ENCODE measurements at regions not wholly inside any gene's neighbourhood (a gene's known extent, or its start where the extent isn't known, plus 50 kb on each side); places are given as distances from the start of the nearest gene placed in this dataset.
A peak's percentile ranks its signal among the peaks of the same experiment; 100 is the strongest.
"Not testable (repeated sequence)": the region's sequence is repeated elsewhere in the genome, so short reads cannot be mapped to it uniquely, and the experiment has no call there.

DNA sequence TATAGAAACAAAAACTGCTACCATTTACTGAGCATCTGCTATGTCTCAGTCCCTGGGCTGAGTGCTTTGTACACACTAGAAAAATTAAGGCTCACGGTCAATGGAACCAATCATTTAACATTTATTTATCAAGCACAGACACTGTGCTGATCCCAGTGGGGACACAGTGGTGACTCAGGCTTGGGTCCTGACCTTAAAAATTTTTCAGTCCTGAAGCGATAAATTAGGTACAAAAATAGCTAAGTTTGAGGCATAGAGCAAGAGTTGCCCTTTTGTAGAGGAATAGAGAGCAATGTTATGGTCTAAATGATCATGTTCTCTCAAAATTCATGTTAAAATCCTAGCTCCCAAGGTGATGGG, 85.1 kb downstream of the CRYGS start:
- no peaks in the 10 kb centered on the region for H3K36me3 Mint-ChIP-seq
- DNase-seq (ENCODE audit: low spot score in 2 of 2) (no peak), ATAC-seq (no peak)
- H3K27ac Mint-ChIP-seq = no peak overlapping the region
- no peaks in the 10 kb centered on the region for H3K9me3 Mint-ChIP-seq

DNA sequence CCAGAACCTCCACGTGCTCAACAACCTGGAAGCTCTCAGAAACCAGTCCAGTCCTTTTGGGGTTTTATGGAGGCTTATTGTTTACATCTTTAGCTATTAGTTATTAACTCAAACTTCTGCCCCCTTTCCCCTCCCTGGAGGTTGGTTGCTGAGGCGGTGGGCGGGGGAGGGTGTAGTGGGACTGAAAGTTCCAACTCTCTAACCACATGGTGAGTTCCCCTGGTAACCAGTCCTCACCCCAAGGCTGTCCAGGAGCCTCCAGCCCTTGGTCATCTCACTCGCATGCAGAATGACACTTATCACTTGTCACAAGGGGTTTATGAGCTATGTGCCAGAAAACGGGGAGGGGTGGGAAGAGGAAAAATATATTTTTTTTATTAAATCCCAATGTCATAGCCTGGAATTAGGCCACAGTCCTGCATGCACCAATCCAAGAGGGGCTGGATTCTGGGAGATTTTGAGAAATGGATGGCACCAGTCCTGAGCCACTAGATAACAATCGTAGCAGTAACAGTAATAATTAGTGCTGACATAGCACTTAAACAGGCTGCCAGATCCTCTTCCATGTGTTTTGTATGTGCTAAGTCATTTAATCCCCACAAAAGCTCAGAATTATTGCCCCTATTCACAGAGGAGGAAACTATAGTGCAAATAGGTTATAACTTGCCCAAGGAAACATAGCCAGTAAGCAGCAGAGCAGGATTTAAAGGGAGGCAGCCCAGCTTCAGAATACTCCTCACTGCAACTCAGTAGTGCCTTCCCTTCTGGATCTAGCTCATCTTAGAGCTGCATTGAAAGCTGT, 85.7 kb downstream of the CRYGS start:
- Mint-ChIP-seq H3K36me3 (no peaks in the 10 kb centered on the region), H3K9me3 (no peaks in the 10 kb centered on the region), H3K27ac (no peak overlapping the region)
- no peak for ATAC-seq
- no peak for DNase-seq (ENCODE audit: low spot score in 2 of 2)

DNA sequence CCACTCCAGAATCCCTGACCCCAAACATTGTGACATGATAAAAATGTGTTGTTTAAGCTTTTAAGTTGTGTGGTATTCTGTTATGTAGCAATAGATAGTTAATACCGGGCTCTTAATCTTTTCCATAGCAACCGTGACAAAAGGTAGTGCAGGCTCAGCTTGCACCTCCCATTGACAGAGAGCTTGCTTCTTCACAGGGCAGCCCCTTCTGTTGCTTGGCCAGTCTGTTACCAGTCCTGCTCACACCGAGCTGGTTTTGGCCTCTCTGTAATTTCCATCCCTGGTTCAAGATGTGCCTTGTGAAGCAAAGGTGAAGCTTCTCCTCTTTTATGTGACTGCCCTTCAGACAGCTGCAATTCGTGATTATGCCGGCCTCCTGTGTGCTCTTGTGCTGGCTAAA, 86.9 kb downstream of the CRYGS start:
- no peak overlapping the region for H3K27ac Mint-ChIP-seq
- ATAC-seq = no peak
- no peaks in the 10 kb centered on the region for H3K36me3 Mint-ChIP-seq

DNA sequence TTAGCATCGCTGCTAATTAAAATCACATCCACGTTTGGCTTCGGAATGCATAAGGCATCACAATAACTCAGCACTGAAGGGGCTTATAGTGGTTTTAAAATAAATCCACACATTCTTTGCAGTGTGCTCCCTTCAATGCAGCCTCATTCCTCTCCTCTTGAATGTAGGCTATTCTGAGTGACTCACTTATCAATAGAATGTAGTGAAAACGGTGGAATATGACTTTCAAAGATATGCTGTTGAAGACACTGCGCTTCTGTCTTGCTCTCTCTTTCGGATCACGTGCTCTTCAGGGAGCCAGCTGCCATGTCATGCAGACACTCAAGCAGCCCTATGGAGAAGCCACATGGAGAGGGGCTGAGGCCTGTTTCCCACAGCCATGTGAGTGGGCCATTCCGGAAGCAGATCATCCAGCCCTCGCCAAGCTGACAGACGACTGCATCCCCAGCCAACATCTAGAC, 87.4 kb downstream of the CRYGS start:
- Mint-ChIP-seq H3K36me3 (no peaks in the 10 kb centered on the region), H3K27ac (no peak overlapping the region), H3K9me3 (no peaks in the 10 kb centered on the region)
- DNase-seq (ENCODE audit: low spot score in 2 of 2) = no peak
- no peak for ATAC-seq

More for the DNA sequence above, 86.9 kb downstream of the CRYGS start:
- no peak for DNase-seq (ENCODE audit: low spot score in 2 of 2)
- H3K9me3 Mint-ChIP-seq = no peaks in the 10 kb centered on the region

DNA sequence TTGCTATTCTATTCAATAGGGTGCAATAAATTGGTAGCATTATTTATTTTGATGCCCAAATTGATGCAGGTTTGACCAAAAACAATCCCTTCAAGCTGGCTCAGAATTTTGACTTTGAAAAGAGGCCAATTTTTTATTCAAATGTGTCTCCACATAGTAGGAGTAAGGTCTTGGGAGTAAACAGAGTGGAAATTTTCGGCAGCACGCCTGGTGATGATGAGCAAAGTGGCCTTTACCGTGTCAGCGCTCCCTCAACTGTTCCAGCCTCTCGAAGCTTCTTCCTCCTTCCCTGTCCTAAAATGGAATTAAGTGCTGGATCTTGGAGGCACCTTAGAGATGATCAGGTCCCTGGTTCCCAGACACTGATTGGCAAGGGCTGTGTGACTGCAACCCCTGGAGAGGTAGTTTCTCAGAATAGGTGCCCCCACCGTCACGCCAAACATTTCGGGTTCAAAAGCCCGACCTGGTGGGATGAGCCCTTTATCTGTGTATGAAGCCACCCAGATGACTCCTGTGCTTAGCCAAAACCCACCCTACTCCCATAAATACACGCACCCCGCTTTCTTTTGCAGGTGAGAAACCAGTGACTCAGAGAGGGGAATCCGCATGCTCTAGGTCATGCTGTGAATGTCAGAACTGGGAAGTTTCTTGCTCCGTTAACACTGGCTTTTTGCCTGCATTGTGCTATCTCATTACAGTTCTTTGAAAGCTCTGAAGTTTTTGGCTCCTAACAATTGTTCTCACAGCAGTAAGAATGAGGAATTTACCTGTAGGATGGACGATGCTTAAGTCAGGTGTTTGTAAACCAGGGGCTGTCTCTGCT, 89.1 kb downstream of the CRYGS start:
- DNase-seq (ENCODE audit: low spot score in 2 of 2) = no peak
- no peak overlapping the region for H3K27ac Mint-ChIP-seq
- no peaks in the 10 kb centered on the region for H3K9me3 Mint-ChIP-seq
- no peak for ATAC-seq
- H3K36me3 Mint-ChIP-seq = no peaks in the 10 kb centered on the region

DNA sequence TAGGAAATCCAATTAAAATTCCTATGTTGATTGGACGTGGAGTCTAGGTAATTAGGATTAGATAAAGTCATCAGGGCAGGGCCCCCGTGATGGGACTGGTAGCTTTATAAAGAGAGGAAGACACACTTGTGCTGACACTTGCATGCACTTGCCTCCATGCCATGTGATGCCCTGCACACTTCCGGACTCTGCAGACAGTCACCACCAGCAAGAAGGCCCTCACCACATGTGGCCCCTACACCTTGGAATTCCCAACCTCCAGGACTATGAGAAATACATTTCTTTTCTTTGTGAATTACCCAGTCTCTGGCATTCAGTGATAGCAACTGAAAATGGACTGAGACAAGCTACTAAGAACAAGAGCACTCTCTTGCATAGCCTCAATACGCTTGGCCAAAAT, 90.6 kb downstream of the CRYGS start:
- no peak for ATAC-seq
- no peaks in the 10 kb centered on the region for H3K36me3 Mint-ChIP-seq

DNA sequence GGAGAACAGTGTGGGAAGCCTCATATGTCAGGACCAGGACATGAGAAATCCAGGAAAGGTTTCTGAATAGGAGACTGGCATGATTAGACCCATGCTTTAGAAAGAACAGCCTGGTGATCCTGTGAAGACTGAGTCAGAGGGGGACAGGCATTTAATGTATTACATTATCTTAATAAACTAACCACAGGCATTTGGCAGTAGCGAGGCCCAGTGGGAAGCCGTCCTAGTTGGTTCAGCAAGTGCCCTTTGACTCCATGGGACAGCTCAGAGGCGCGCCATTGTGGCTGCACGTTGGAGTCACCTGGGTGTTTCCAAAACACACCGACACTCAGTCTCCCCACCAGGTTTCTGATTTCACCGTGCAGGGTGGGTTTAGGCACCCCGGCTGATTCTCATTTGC, 90.5 kb upstream of the DGKG start:
- ATAC-seq (no peak), DNase-seq (ENCODE audit: low spot score in 2 of 2) (no peak)
- Mint-ChIP-seq H3K36me3 (no peaks in the 10 kb centered on the region), H3K27ac (no peak overlapping the region), H3K9me3 (no peaks in the 10 kb centered on the region)

More for the DNA sequence above, 90.6 kb downstream of the CRYGS start:
- H3K9me3 Mint-ChIP-seq = no peaks in the 10 kb centered on the region
- H3K27ac Mint-ChIP-seq = no peak overlapping the region
- no peak for DNase-seq (ENCODE audit: low spot score in 2 of 2)

DNA sequence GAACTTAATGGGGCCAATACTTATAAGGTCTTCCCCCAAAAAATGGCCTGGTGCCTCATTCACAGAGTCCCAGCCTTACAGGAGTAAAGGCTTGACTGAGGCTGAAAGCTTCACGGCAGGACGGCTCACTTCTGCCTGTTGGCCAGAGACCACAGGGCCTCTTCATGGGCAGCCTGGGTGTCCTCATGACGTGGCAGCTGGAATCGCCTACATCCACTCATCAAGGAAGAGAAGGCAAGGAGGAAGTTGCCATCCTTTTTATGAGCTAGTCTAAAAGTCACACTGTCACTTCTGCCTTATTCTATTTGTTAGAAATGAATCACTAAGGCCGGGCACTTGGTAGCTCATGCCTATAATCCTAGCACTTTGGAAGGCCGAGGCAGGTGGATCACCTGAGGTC, 89.3 kb upstream of the DGKG start:
- Mint-ChIP-seq H3K36me3 (no peaks in the 10 kb centered on the region), H3K9me3 (no peaks in the 10 kb centered on the region), H3K27ac (no peak overlapping the region)
- ATAC-seq (no peak), DNase-seq (ENCODE audit: low spot score in 2 of 2) (no peak)

DNA sequence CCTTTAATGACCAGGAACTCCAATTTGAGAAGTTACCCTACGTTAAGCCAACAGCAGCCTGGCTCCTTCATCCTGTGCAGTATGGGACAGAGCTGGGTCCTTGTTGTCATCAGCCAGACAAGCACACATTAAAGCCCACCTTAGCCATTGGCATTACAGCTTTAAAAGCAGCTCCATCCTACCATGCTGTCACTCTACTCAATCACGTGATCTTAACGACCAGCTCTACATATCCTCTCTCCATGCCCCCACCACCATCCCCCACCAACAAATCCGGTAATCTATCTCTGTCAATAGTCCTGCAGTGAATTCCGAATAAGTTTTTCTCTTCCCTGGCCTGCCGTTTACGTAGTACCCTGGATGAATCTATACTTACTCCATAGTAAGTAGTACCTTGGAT, 82.9 kb upstream of the DGKG start:
- Mint-ChIP-seq H3K9me3 (no peaks in the 10 kb centered on the region), H3K27ac (no peak overlapping the region), H3K36me3 (no peaks in the 10 kb centered on the region)
- DNase-seq (ENCODE audit: low spot score in 2 of 2) = no peak
- ATAC-seq = no peak

DNA sequence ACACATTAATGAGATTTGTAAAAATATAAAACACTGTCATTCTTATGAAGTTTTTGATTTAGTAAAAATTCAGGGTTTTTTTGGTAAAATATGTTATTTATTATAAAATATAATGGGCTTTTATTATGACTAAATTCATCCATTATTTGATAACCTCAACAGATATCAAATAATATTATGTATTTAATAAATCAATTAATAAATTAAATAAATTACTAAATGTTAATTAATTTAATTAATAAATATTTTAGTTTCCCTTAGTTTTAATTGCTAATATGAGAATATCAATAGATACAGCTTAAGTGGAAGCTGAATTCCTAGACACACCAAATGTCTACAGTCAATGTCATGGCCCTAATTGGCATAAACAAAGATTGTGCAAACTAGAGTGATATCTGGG, 82.3 kb upstream of the DGKG start:
- H3K36me3 Mint-ChIP-seq = no peaks in the 10 kb centered on the region
- H3K9me3 Mint-ChIP-seq = no peaks in the 10 kb centered on the region
- ATAC-seq (no peak), DNase-seq (ENCODE audit: low spot score in 2 of 2) (no peak)
- H3K27ac Mint-ChIP-seq = no peak overlapping the region

DNA sequence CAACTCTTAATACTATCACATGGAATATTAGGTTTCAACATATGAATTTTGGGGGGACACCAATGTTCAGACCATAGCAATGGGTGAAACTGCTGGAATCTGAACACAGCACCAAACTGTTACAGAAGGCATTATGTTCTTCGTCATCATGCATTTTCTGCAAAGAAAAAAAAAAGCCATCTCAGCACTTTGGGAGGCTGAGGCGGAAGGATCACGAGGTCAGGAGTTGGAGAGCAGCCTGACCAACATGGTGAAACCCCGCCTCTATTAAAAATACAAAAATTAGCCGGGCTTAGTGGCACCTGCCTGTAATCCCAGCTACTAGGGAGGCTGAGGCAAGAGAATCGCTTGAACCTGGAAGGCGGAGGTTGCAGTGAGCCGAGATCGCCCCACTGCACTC, 80.9 kb upstream of the DGKG start:
- H3K36me3 Mint-ChIP-seq; H3K27ac Mint-ChIP-seq; ATAC-seq; DNase-seq (ENCODE audit: low spot score in 2 of 2); H3K9me3 Mint-ChIP-seq: not testable (repeated sequence)

DNA sequence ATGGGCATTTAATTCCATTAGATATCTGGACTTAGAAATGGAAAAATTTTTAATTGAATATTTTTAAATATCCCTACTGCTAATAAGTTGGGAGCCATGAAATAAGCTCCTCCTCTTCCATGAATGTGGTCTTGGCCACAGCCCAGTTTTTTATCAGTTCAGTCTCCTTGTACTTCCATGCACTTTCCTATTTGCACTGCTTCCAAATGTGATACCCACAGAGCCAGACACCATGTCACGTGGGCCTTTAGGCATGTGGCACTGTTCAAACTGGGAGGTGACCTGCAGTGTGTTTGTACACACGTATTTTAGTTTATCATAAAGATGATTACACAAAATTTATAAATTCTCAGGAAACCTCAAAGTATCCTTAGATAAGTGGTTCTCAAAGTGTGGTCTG, 80.1 kb upstream of the DGKG start:
- ATAC-seq (no peak), DNase-seq (ENCODE audit: low spot score in 2 of 2) (no peak)
- no peak overlapping the region for H3K27ac Mint-ChIP-seq
- H3K36me3 Mint-ChIP-seq = no peaks in the 10 kb centered on the region
- no peaks in the 10 kb centered on the region for H3K9me3 Mint-ChIP-seq

DNA sequence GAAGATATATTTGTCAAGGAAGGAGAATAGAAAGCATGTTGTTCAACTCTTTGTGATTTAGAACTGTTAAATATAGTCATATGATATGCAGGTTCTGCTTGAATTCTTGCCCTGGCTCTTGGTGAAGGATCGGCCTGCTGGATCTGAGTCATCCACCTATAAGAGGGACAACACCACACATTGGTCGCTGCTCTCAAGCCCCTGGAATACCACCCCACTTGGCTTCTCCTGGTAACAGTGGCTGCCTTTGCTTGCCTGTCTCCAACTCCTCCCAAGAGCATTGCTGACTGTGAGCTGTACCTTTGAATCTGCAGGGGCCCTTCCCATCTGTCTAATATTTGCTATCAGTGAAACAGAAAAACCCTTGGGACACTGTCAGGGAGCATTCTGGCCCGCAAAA, 78.9 kb upstream of the DGKG start:
- Mint-ChIP-seq H3K9me3 (no peaks in the 10 kb centered on the region), H3K27ac (no peak overlapping the region), H3K36me3 (no peaks in the 10 kb centered on the region)
- DNase-seq (ENCODE audit: low spot score in 2 of 2) (no peak), ATAC-seq (no peak)

DNA sequence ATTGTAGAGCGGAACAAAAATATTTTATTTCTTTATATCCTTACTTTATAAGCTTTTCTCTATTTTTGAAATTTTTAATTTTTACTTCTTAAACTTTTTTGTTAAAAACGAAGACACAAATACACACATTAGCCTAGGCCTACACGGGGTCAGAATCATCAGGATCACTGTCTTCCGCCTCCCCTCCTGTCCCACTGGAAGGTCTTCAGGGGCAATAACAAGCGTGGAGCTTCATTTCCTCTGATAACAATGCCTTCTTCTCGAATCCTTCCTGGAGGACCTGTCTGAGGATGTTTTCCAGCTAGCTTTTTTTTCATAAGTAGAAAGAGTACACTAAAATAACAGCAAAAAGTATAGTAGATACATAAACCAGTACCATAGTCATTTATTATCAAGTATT, 77.7 kb upstream of the DGKG start:
- DNase-seq (ENCODE audit: low spot score in 2 of 2) (no peak), ATAC-seq (no peak)
- H3K36me3 Mint-ChIP-seq = no peaks in the 10 kb centered on the region
- no peaks in the 10 kb centered on the region for H3K9me3 Mint-ChIP-seq
- H3K27ac Mint-ChIP-seq = no peak overlapping the region

DNA sequence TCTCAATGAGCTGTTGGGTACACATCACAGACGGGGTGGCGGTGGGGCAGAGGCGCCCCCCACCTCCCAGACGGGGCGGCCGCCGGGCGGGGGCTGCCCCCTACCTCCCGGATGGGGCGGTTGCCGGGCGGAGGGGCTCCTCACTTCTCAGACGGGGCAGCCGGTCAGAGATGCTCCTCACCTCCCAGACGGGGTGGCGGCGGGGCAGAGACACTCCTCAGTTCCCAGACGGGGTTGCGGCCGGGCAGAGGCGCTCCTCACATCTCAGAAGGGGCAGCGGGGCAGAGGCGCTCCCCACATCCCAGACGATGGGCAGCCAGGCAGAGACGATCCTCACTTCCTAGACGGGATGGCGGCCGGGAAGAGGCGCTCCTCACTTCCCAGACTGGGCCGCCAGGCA, 73.3 kb upstream of the DGKG start:
- DNase-seq (ENCODE audit: low spot score in 2 of 2); ATAC-seq; H3K9me3 Mint-ChIP-seq; H3K27ac Mint-ChIP-seq; H3K36me3 Mint-ChIP-seq: not testable (repeated sequence)

DNA sequence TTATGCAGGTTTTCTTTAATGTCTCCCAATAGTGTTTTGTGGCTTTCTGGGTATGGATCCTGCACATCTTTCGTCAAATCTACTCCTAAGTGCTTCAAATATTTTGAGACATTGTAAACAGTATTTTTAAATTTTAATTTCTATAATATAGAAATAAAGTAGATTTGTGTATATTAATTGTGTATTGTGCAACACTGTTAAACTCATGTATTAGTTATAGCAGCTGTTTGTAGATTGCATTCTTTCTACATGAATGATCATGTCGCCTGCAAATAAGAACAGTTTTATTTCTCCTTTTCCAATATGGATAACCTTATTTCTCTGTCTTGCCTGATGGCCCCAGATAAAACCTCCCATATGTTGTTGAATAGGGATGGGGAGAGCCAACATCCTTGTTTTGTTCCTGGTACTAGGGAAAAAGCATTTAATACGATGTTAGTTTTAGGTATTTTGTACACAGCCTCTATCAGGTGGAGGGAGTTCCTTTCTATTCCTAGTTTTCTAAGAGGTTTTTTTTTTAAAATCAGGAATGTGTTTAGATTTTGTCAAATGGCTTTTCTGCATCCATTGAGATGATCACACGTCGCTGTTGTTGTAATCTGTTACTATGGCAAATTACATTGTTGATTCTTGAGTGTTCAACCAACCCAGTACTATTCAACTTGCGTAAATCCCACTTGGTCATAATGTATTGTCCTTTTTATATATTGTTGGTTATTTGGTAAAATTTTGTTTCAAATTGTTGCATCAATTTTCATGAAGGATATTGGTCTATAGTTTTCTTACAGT, 71.1 kb upstream of the DGKG start:
- H3K36me3 Mint-ChIP-seq = no peaks in the 10 kb centered on the region
- no peak overlapping the region for H3K27ac Mint-ChIP-seq
- DNase-seq (ENCODE audit: low spot score in 2 of 2) = no peak
- ATAC-seq = no peak
- peaks cover 0 to 3% of the 10 kb centered on the region in 2 donors for H3K9me3 Mint-ChIP-seq

DNA sequence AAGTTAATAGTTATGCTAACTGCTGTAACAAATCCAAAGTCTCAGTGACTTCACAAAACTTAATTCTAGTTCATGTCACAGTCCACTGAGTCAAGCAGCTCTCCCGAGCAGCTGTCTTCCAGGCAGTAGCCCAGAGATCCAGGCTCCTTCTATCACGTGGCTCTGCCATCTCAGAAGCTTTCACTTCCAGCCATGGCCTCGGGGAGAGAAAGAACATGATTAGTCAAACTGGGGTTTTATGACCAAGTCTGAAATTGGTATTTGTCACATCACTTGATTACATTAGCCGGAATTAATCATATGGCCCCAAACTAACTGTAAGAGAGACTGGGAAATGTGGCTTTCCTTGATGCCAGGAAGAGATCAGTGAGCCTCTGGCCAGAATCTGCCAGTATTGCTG, 70.2 kb upstream of the DGKG start:
- H3K9me3 Mint-ChIP-seq = peaks cover 0 to 3% of the 10 kb centered on the region in 2 donors
- ATAC-seq (peak; percentile 91 to 92), DNase-seq (ENCODE audit: low spot score in 2 of 2) (peak in 1 of 2 donors; percentile 23)
- H3K27ac Mint-ChIP-seq = no peak overlapping the region
- H3K36me3 Mint-ChIP-seq = no peaks in the 10 kb centered on the region

All from activated naive CD4-positive, alpha-beta T cell treated with anti-CD3 and anti-CD28 coated beads, Interleukin-2, amount 50 U/mL, for 72 hours (primary cell).